Right forelimb (tissue), 1 donor: ENCODE measurements at regions not wholly inside any gene's neighbourhood (a gene's known extent, or its start where the extent isn't known, plus 50 kb on each side); places are given as distances from the start of the nearest gene placed in this dataset.

Experiments
- DNase-seq: peaks from one replicate; pipeline ENCODE4 v3.0.0-alpha.2; 2018

GRCh38 chr18:8546677-8547076 is 62.6 kb upstream of the RAB12 start:
- no peak for DNase-seq

GRCh38 chr18:8548186-8548585 is 61.1 kb upstream of the RAB12 start:
- peak; percentile 63 for DNase-seq

- DNase-seq, result no peak
Observed at GRCh38 chr18:8549254-8549757, 59.9 kb upstream of the RAB12 start.

GRCh38 chr18:8552151-8552550 is 57.1 kb upstream of the RAB12 start:
- DNase-seq, result no peak

GRCh38 chr18:8554354-8554753 is 54.9 kb upstream of the RAB12 start:
- no peak for DNase-seq

- no peak for DNase-seq
Observed at GRCh38 chr18:8556424-8556823, 52.8 kb upstream of the RAB12 start.
